Mesendoderm (in vitro differentiated cells): ENCODE measurements at regions not wholly inside any gene's neighbourhood (a gene's known extent, or its start where the extent isn't known, plus 50 kb on each side); places are given as distances from the start of the nearest gene placed in this dataset.

Experiments
- DNase-seq: peaks from one replicate; pipeline ENCODE4 v3.0.0; 2013
- H2AK5ac ChIP-seq: 2 replicates; pipeline ENCODE4 v1.6.1; 2013; ENCODE audit warnings: low read length, inconsistent platforms
- H2BK120ac ChIP-seq: 2 replicates; pipeline ENCODE4 v1.6.1; 2013; ENCODE audit warnings: low read depth, mild to moderate bottlenecking, low read length, moderate library complexity, mixed read lengths
- H2BK15ac ChIP-seq: replicated peaks from 2 replicates; pipeline ENCODE4 v1.6.1; 2013; ENCODE audit warnings: low read depth, mild to moderate bottlenecking, moderate library complexity
- H2BK5ac ChIP-seq: 2 replicates; pipeline ENCODE4 v1.6.1; 2013; ENCODE audit warnings: low read length, inconsistent platforms
- H3K18ac ChIP-seq: 2 replicates; pipeline ENCODE4 v1.6.1; 2013; ENCODE audit warnings: mild to moderate bottlenecking, low read length, mixed read lengths
- H3K23ac ChIP-seq: one replicate; pipeline ENCODE4 v1.6.1; 2013; ENCODE audit warnings: low read length
- H3K27ac ChIP-seq: 2 replicates; pipeline ENCODE4 v1.5.1; 2013; ENCODE audit warnings: low read depth, mild to moderate bottlenecking, inconsistent platforms, low read length, moderate library complexity
- H3K27me3 ChIP-seq: 2 replicates; pipeline ENCODE4 v1.6.1; 2013; ENCODE audit warnings: low read length, control low read depth, mild to moderate bottlenecking, inconsistent platforms; ENCODE audit not compliant: insufficient read depth, poor library complexity
- H3K36me3 ChIP-seq: 2 replicates; pipeline ENCODE4 v1.6.1; 2013; ENCODE audit warnings: low read length, inconsistent platforms; ENCODE audit not compliant: control insufficient read depth, insufficient read depth
- H3K4ac ChIP-seq: one replicate; pipeline ENCODE4 v1.6.1; 2013; ENCODE audit warnings: low read depth, mild to moderate bottlenecking, low read length, moderate library complexity
- H3K4me1 ChIP-seq: 2 replicates; pipeline ENCODE4 v1.6.1; 2013; ENCODE audit warnings: low read depth, low read length, inconsistent platforms; ENCODE audit not compliant: control insufficient read depth
- H3K4me2 ChIP-seq: 2 replicates; pipeline ENCODE4 v1.6.1; 2013; ENCODE audit warnings: low read length
- H3K4me3 ChIP-seq: 2 replicates; pipeline ENCODE4 v1.5.1; 2013; ENCODE audit warnings: mild to moderate bottlenecking, low read length
- H3K56ac ChIP-seq: one replicate; pipeline ENCODE4 v1.6.1; 2013; ENCODE audit warnings: low read length
- H3K79me1 ChIP-seq: 2 replicates; pipeline ENCODE4 v1.6.1; 2013; ENCODE audit warnings: low read length, inconsistent platforms
- H3K79me2 ChIP-seq: 2 replicates; pipeline ENCODE4 v1.6.1; 2013; ENCODE audit warnings: mild to moderate bottlenecking, low read length; ENCODE audit not compliant: control insufficient read depth, insufficient read depth
- H3K9ac ChIP-seq: 2 replicates; pipeline ENCODE4 v1.6.1; 2013; ENCODE audit warnings: low read length, inconsistent platforms
- H4K5ac ChIP-seq: one replicate; pipeline ENCODE4 v1.6.1; 2013; ENCODE audit warnings: low read length
- H4K8ac ChIP-seq: one replicate; pipeline ENCODE4 v1.6.1; 2013; ENCODE audit warnings: low read depth, mild to moderate bottlenecking, control low read depth, low read length, moderate library complexity
- WGBS: extraction: QIAGEN DNeasy Blood & Tissue Kit; methylation state at CpG from one replicate; pipeline ENCODE4 v1.1.7; 2013; ENCODE audit warnings: low lambda C conversion rate, missing lambda C conversion rate; ENCODE audit not compliant: insufficient coverage; ENCODE audit errors: extremely low coverage; 5-methylcytosine and 5-hydroxymethylcytosine counted together

- no CpG with 5 or more reads among the region's 4 CpGs for WGBS
- no peak overlapping the region for H3K4me3 ChIP-seq
- H3K18ac ChIP-seq, result no peak overlapping the region
These were observed 614.8 kb downstream of the DACH1 start for GRCh38 chr13:71252184-71252704.

GRCh38 chr13:71251292-71251951 lies 615.6 kb downstream of the DACH1 start:
- WGBS, result no CpG with 5 or more reads among the region's 4 CpGs

More at GRCh38 chr13:71252184-71252704, 614.8 kb downstream of the DACH1 start:
- Histone ChIP-seq H3K79me1 (no peaks in the 10 kb centered on the region), H2BK5ac (no peak overlapping the region), H2BK15ac (no peak overlapping the region), H2BK120ac (no peak overlapping the region), H3K9ac (no peak overlapping the region), H3K27me3 (no peaks in the 10 kb centered on the region), H4K5ac (no peak overlapping the region), H3K4ac (no peak overlapping the region), H3K4me2 (no peak overlapping the region), H4K8ac (no peak overlapping the region), H3K23ac (no peak overlapping the region), H3K56ac (no peak overlapping the region), H2AK5ac (no peak overlapping the region), H3K27ac (no peak overlapping the region), H3K36me3 (no peaks in the 10 kb centered on the region), H3K79me2 (no peaks in the 10 kb centered on the region), H3K4me1 (no peaks in the 10 kb centered on the region)
- no peak for DNase-seq

GRCh38 chr13:71249011-71249410 lies 618.0 kb downstream of the DACH1 start:
- Histone ChIP-seq H4K8ac (no peak overlapping the region), H3K23ac (no peak overlapping the region), H3K4me2 (no peak overlapping the region), H2BK15ac (no peak overlapping the region), H3K4me1 (no peaks in the 10 kb centered on the region), H2BK5ac (no peak overlapping the region), H3K56ac (no peak overlapping the region), H2AK5ac (no peak overlapping the region), H3K4ac (no peak overlapping the region), H2BK120ac (no peak overlapping the region), H3K36me3 (no peaks in the 10 kb centered on the region), H3K4me3 (no peak overlapping the region), H4K5ac (no peak overlapping the region), H3K27me3 (no peaks in the 10 kb centered on the region), H3K18ac (no peak overlapping the region), H3K9ac (no peak overlapping the region), H3K79me2 (no peaks in the 10 kb centered on the region), H3K27ac (no peak overlapping the region), H3K79me1 (no peaks in the 10 kb centered on the region)
- WGBS, result no CpG with 5 or more reads among the region's 1 CpG
- DNase-seq, result no peak

More at GRCh38 chr13:71251292-71251951, 615.6 kb downstream of the DACH1 start:
- Histone ChIP-seq H2AK5ac (no peak overlapping the region), H3K27ac (no peak overlapping the region), H3K18ac (no peak overlapping the region), H3K36me3 (no peaks in the 10 kb centered on the region), H2BK5ac (no peak overlapping the region), H2BK15ac (no peak overlapping the region), H3K56ac (no peak overlapping the region), H3K4ac (no peak overlapping the region), H3K4me1 (no peaks in the 10 kb centered on the region), H3K79me2 (no peaks in the 10 kb centered on the region), H3K23ac (no peak overlapping the region), H2BK120ac (no peak overlapping the region), H3K4me3 (no peak overlapping the region), H3K9ac (no peak overlapping the region), H3K4me2 (no peak overlapping the region), H4K5ac (no peak overlapping the region), H3K79me1 (no peaks in the 10 kb centered on the region), H3K27me3 (no peaks in the 10 kb centered on the region), H4K8ac (no peak overlapping the region)
- no peak for DNase-seq

GRCh38 chr13:71244161-71244560 lies 622.8 kb downstream of the DACH1 start:
- Histone ChIP-seq H3K36me3 (no peaks in the 10 kb centered on the region), H3K9ac (no peak overlapping the region), H3K18ac (no peak overlapping the region), H2BK120ac (no peak overlapping the region), H2BK5ac (no peak overlapping the region), H3K79me2 (no peaks in the 10 kb centered on the region), H3K4ac (no peak overlapping the region), H4K8ac (no peak overlapping the region), H4K5ac (no peak overlapping the region), H2BK15ac (no peak overlapping the region), H3K27ac (no peak overlapping the region), H2AK5ac (no peak overlapping the region), H3K79me1 (no peaks in the 10 kb centered on the region), H3K27me3 (no peaks in the 10 kb centered on the region), H3K23ac (no peak overlapping the region), H3K4me3 (no peak overlapping the region), H3K4me1 (no peaks in the 10 kb centered on the region), H3K4me2 (no peak overlapping the region), H3K56ac (no peak overlapping the region)
- no peak for DNase-seq
- WGBS, result no CpG with 5 or more reads among the region's 3 CpGs

- Histone ChIP-seq H3K4me1 (no peaks in the 10 kb centered on the region), H3K56ac (no peak overlapping the region), H3K4me3 (no peak overlapping the region), H3K27ac (no peak overlapping the region), H3K4me2 (no peak overlapping the region), H3K36me3 (no peaks in the 10 kb centered on the region), H4K5ac (no peak overlapping the region), H3K23ac (no peak overlapping the region), H3K4ac (no peak overlapping the region), H4K8ac (no peak overlapping the region), H3K18ac (no peak overlapping the region), H2BK120ac (no peak overlapping the region), H2AK5ac (no peak overlapping the region), H2BK5ac (no peak overlapping the region), H2BK15ac (no peak overlapping the region), H3K79me1 (no peaks in the 10 kb centered on the region), H3K27me3 (no peaks in the 10 kb centered on the region), H3K9ac (no peak overlapping the region), H3K79me2 (no peaks in the 10 kb centered on the region)
- no CpG with 5 or more reads among the region's 4 CpGs for WGBS
- DNase-seq, result no peak
These were observed 624.8 kb downstream of the DACH1 start for GRCh38 chr13:71242201-71242600.

- no peak overlapping the region for H2AK5ac ChIP-seq
- H3K79me1 ChIP-seq, result no peaks in the 10 kb centered on the region
- no peak overlapping the region for H4K8ac ChIP-seq
- H3K23ac ChIP-seq, result no peak overlapping the region
- no peaks in the 10 kb centered on the region for H3K4me1 ChIP-seq
- H3K27ac ChIP-seq, result no peak overlapping the region
- H3K4me3 ChIP-seq, result no peak overlapping the region
- H3K4me2 ChIP-seq, result no peak overlapping the region
- peak; percentile 24 for DNase-seq
- no peak overlapping the region for H3K56ac ChIP-seq
- H2BK5ac ChIP-seq, result no peak overlapping the region
- H3K79me2 ChIP-seq, result no peaks in the 10 kb centered on the region
- WGBS, result no CpG with 5 or more reads among the region's 1 CpG
- H3K36me3 ChIP-seq, result no peaks in the 10 kb centered on the region
- no peak overlapping the region for H3K9ac ChIP-seq
- H2BK15ac ChIP-seq, result no peak overlapping the region
- no peak overlapping the region for H3K4ac ChIP-seq
- no peak overlapping the region for H4K5ac ChIP-seq
- H3K18ac ChIP-seq, result no peak overlapping the region
- H2BK120ac ChIP-seq, result no peak overlapping the region
- no peaks in the 10 kb centered on the region for H3K27me3 ChIP-seq
These were observed 626.1 kb downstream of the DACH1 start for GRCh38 chr13:71240911-71241310.
